K562 (cell line): ENCODE measurements at regions not wholly inside any gene's neighbourhood (a gene's known extent, or its start where the extent isn't known, plus 50 kb on each side); places are given as distances from the start of the nearest gene placed in this dataset.

Experiments
- BCOR ChIP-seq: fragments of 450-650 bp; IDR thresholded peaks from 2 replicates; pipeline ENCODE4 v1.6.1; 2016
- CCAR2 ChIP-seq: fragments of 200-400 bp; formaldehyde crosslinking; IDR thresholded peaks from 2 replicates; pipeline ENCODE4 v1.6.1; 2017; ENCODE audit warnings: mild to moderate bottlenecking, low read depth, low read length
- COPS2 ChIP-seq: fragments of 450-650 bp; conservative IDR thresholded peaks from 2 replicates; pipeline ENCODE4 v1.6.1; 2016; ENCODE audit warnings: mild to moderate bottlenecking, moderate library complexity
- GTF2A2 ChIP-seq: IDR thresholded peaks from 2 replicates; pipeline ENCODE4 v1.6.1; 2016; ENCODE audit warnings: mild to moderate bottlenecking, missing genetic modification characterization, missing compliant biosample characterization
- MAZ ChIP-seq, 2 experiments: fragments of 450-650 bp in 1 of 2; sonication (generic) in 1 of 2; formaldehyde crosslinking; IDR thresholded peaks in 1 of 2; conservative IDR thresholded peaks in 1 of 2; 2 replicates each; pipeline versions ENCODE4 v1.4.0 to v1.5.0; 2020; ENCODE audit warnings: mild to moderate bottlenecking in 1 of 2, missing genetic modification reagents in 1 of 2
- MCM5 ChIP-seq: fragments of 450-650 bp; IDR thresholded peaks from 2 replicates; pipeline ENCODE4 v1.6.1; 2016; ENCODE audit warnings: low read depth
- RBM17 ChIP-seq: fragments of 200-400 bp; formaldehyde crosslinking; IDR thresholded peaks from 2 replicates; pipeline ENCODE4 v1.6.1; 2017; ENCODE audit warnings: low read depth, mild to moderate bottlenecking, low read length, borderline replicate concordance
- ZNF766 ChIP-seq: fragments of 200-800 bp; sonication (Bioruptor generic); conservative IDR thresholded peaks from 2 replicates; pipeline ENCODE4 v1.6.1; 2016; ENCODE audit warnings: missing genetic modification characterization, missing compliant biosample characterization
- ZNF830 ChIP-seq: fragments of 250-450 bp; sonication (Bioruptor Pico); IDR thresholded peaks from 2 replicates; pipeline ENCODE4 v1.5.0; 2021; ENCODE audit warnings: mild to moderate bottlenecking
- TF ChIP-seq, protein P1 (sequence below), 2 experiments: fragments of 450-650 bp; formaldehyde crosslinking in 1 of 2; IDR thresholded peaks; 2 replicates each; pipeline versions ENCODE4 v1.4.0 to v1.6.1; 2014 to 2020; ENCODE audit warnings: mild to moderate bottlenecking in 2 of 2, borderline replicate concordance in 1 of 2, low read depth in 1 of 2

DNA sequence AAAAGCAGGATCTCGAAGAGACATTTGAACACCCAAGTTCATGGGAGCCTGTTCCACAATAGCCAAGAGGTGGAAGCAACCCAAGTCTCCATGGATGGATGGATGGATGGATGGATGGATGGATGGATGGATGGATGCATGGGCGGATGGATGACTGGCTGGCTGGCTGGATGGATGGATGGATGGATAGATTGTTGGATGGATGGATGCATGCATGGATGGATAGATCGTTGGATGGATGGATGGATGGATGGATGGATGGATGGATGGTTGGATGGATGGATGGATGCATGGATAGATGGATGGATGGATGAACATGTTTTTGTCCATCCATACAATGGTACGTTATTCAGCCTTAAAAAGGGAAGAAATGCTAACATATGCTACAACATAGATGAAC, 603.4 kb downstream of the BRD1 start (continued):
- TF ChIP-seq, protein P1, sequence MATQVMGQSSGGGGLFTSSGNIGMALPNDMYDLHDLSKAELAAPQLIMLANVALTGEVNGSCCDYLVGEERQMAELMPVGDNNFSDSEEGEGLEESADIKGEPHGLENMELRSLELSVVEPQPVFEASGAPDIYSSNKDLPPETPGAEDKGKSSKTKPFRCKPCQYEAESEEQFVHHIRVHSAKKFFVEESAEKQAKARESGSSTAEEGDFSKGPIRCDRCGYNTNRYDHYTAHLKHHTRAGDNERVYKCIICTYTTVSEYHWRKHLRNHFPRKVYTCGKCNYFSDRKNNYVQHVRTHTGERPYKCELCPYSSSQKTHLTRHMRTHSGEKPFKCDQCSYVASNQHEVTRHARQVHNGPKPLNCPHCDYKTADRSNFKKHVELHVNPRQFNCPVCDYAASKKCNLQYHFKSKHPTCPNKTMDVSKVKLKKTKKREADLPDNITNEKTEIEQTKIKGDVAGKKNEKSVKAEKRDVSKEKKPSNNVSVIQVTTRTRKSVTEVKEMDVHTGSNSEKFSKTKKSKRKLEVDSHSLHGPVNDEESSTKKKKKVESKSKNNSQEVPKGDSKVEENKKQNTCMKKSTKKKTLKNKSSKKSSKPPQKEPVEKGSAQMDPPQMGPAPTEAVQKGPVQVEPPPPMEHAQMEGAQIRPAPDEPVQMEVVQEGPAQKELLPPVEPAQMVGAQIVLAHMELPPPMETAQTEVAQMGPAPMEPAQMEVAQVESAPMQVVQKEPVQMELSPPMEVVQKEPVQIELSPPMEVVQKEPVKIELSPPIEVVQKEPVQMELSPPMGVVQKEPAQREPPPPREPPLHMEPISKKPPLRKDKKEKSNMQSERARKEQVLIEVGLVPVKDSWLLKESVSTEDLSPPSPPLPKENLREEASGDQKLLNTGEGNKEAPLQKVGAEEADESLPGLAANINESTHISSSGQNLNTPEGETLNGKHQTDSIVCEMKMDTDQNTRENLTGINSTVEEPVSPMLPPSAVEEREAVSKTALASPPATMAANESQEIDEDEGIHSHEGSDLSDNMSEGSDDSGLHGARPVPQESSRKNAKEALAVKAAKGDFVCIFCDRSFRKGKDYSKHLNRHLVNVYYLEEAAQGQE (IDR thresholded peaks at IDR 0.05; ENCODE audit: borderline replicate concordance), result no peak
- TF ChIP-seq, protein P1 (CRISPR knock-in tag; IDR thresholded peaks at IDR 0.05; ENCODE audit: low read depth), result no peak
- TF ChIP-seq MAZ (CRISPR knock-in tag; conservative IDR thresholded peaks at IDR 0.05 in 1 of 2, IDR thresholded peaks at IDR 0.05 in 1 of 2) (no peak), ZNF766 (no peak), BCOR (no peak), COPS2 (no peak), CCAR2 (no peak), RBM17 (no peak), ZNF830 (CRISPR knock-in tag) (no peak), MCM5 (no peak), GTF2A2 (tag) (no peak)
